ENCODE measurements at regions not wholly inside any gene's neighbourhood (a gene's known extent, or its start where the extent isn't known, plus 50 kb on each side); places are given as distances from the start of the nearest gene placed in this dataset.
A peak's percentile ranks its signal among the peaks of the same experiment; 100 is the strongest.

GRCh38 chr20:39152126-39152525 is 190.0 kb downstream of the DHX35 start:
- no peak for FAIRE-seq
- no peak for DNase-seq (ENCODE audit: extremely low spot score, insufficient read length, low read depth)

GRCh38 chr20:39150501-39150900 is 188.4 kb downstream of the DHX35 start:
- FAIRE-seq (no peak), DNase-seq (ENCODE audit: extremely low spot score, insufficient read length, low read depth) (no peak)

GRCh38 chr20:39146394-39146793 is 184.2 kb downstream of the DHX35 start:
- FAIRE-seq (no peak), DNase-seq (ENCODE audit: extremely low spot score, insufficient read length, low read depth) (no peak)

GRCh38 chr20:39145921-39146320 is 183.8 kb downstream of the DHX35 start:
- DNase-seq (ENCODE audit: extremely low spot score, insufficient read length, low read depth) (no peak), FAIRE-seq (no peak)

GRCh38 chr20:39144757-39145156 is 182.6 kb downstream of the DHX35 start:
- DNase-seq (ENCODE audit: extremely low spot score, insufficient read length, low read depth) = no peak
- no peak for FAIRE-seq

- FAIRE-seq = no peak
Measured at GRCh38 chr20:39142407-39143096, 180.4 kb downstream of the DHX35 start.

GRCh38 chr20:39137299-39137698 is 175.2 kb downstream of the DHX35 start:
- FAIRE-seq (no peak), DNase-seq (ENCODE audit: extremely low spot score, insufficient read length, low read depth) (no peak)

More at GRCh38 chr20:39142407-39143096, 180.4 kb downstream of the DHX35 start:
- no peak for DNase-seq (ENCODE audit: extremely low spot score, insufficient read length, low read depth)

GRCh38 chr20:39136798-39137197 is 174.7 kb downstream of the DHX35 start:
- FAIRE-seq = no peak

GRCh38 chr20:39135885-39136544 is 173.9 kb downstream of the DHX35 start:
- DNase-seq (ENCODE audit: extremely low spot score, insufficient read length, low read depth) (no peak), FAIRE-seq (no peak)

More at GRCh38 chr20:39136798-39137197, 174.7 kb downstream of the DHX35 start:
- DNase-seq (ENCODE audit: extremely low spot score, insufficient read length, low read depth) = no peak

GRCh38 chr20:39133201-39133600 is 171.1 kb downstream of the DHX35 start:
- FAIRE-seq = no peak
- no peak for DNase-seq (ENCODE audit: extremely low spot score, insufficient read length, low read depth)

- FAIRE-seq = no peak
- DNase-seq (ENCODE audit: extremely low spot score, insufficient read length, low read depth) = no peak
Measured at GRCh38 chr20:39132511-39132910, 170.4 kb downstream of the DHX35 start.

- DNase-seq (ENCODE audit: extremely low spot score, insufficient read length, low read depth) (no peak), FAIRE-seq (no peak)
Measured at GRCh38 chr20:39132093-39132492, 169.9 kb downstream of the DHX35 start.

GRCh38 chr20:39130627-39131026 is 168.5 kb downstream of the DHX35 start:
- FAIRE-seq = no peak
- no peak for DNase-seq (ENCODE audit: extremely low spot score, insufficient read length, low read depth)

- no peak for DNase-seq (ENCODE audit: extremely low spot score, insufficient read length, low read depth)
- no peak for FAIRE-seq
Measured at GRCh38 chr20:39129523-39129922, 167.4 kb downstream of the DHX35 start.

- no peak for DNase-seq (ENCODE audit: extremely low spot score, insufficient read length, low read depth)
- no peak for FAIRE-seq
Measured at GRCh38 chr20:39124064-39124463, 161.9 kb downstream of the DHX35 start.

GRCh38 chr20:39123185-39123557 is 161.0 kb downstream of the DHX35 start:
- FAIRE-seq (no peak), DNase-seq (ENCODE audit: extremely low spot score, insufficient read length, low read depth) (no peak)

- no peak for FAIRE-seq
- no peak for DNase-seq (ENCODE audit: extremely low spot score, insufficient read length, low read depth)
Measured at GRCh38 chr20:39117491-39117890, 155.3 kb downstream of the DHX35 start.

GRCh38 chr20:39116020-39116419 is 153.9 kb downstream of the DHX35 start:
- no peak for FAIRE-seq

GRCh38 chr20:39112178-39112743 is 150.1 kb downstream of the DHX35 start:
- DNase-seq (ENCODE audit: extremely low spot score, insufficient read length, low read depth) = peak; percentile 37
- peak; percentile 72 for FAIRE-seq

More at GRCh38 chr20:39116020-39116419, 153.9 kb downstream of the DHX35 start:
- DNase-seq (ENCODE audit: extremely low spot score, insufficient read length, low read depth) = no peak

- FAIRE-seq = no peak
- no peak for DNase-seq (ENCODE audit: extremely low spot score, insufficient read length, low read depth)
Measured at GRCh38 chr20:39111359-39112177, 149.4 kb downstream of the DHX35 start.

GRCh38 chr20:39110819-39111136 is 148.6 kb downstream of the DHX35 start:
- DNase-seq (ENCODE audit: extremely low spot score, insufficient read length, low read depth) (no peak), FAIRE-seq (no peak)

Measured in GM18507 (cell line).